ENCODE measurements at regions not wholly inside any gene's neighbourhood (a gene's known extent, or its start where the extent isn't known, plus 50 kb on each side); places are given as distances from the start of the nearest gene placed in this dataset.

DNA sequence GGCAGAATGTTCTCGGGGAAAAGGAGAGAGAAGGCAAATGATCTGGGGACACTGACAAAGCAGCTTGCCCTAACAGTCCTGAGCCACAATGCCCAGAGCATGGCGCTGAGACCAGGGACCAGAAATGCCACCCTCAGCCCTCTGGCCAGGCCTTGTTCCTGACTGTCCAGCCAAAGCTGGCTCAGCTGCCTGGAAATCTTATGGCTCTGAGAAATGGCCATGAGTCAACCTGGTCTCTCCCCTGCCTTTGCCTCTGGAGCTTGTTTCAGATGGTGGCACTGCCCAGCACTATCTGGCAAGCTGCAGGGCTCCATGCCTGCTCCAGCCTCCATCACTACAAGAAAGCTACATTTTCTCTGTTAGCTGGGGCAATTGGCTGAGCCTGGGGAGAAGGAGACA is 90.5 kb upstream of the PLXNA4 start:
- DNase-seq: no peak

DNA sequence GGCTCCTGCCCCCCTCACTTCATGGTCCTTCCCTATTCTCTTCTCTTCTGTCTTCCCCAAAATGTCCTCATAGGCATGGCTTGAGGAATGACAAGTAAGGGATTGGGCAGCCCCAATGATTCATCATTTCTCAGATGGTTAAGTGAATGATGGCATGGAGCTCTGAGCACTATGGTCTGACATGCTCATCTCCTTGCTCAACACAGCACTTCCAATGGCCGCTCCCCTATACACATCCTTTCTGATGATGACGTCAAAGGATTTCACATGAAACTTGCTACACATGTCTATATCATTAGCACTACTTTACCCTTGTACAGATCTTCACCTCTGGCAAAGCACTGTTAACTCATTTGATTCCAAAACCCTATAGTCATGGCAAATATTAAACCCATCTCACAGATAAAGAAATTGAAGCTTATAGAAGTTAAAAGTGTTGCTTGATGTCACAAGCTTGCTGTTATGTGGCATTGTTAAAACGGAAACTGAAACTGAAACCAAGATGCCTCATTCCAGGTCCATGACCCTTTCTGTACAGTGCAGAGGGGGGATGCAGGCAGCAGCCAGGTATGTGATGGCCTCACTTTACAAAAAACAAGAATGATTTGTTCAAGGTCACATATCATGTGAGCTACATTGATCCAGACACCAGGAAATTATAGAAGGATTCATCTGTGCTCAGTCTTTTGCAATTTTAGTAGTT is 90.0 kb upstream of the PLXNA4 start:
- no peak for DNase-seq

DNA sequence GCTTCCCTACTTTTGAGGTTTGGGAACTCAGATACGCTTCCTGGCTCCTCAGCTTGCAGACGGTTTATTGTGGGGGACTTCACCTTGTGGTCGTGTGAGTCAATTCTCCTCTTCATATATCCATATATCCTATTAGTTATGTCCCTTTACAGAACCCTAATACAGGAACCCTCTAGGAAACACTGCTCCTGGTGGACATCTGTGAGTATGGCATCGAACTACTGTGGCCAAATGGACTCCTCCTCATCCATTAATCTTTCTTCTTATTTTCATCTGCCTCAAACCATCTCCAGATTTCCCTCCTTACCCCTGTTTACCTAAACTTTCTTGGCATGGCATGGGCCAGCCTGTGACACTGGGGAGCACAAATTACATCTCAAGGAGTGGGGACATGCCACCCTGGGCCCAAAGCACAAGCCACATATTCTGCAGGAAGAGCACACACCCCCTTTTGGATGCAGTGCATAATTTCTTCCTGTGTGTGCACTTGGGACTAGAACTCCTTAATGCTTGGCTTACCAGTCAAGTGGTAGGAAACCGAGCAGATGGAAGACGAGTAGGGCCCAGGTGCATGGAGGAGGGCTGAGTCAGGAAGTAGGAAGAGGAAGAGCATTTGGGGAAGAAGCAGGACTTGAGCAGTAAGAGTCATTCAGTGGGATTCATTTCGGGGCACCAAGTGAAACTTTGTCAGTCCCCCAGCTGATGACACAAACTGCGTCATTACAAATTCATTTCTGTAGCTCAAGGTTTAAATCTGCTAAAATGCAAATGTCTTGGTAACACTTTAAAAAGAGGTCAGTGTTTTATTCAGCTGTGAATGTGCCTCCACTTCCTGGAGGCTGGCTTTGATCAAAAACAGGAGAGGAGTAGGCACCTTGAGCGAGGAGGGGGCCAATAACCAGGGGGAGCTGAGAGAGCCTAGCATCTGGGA is 80.8 kb upstream of the PLXNA4 start:
- DNase-seq: no peak

DNA sequence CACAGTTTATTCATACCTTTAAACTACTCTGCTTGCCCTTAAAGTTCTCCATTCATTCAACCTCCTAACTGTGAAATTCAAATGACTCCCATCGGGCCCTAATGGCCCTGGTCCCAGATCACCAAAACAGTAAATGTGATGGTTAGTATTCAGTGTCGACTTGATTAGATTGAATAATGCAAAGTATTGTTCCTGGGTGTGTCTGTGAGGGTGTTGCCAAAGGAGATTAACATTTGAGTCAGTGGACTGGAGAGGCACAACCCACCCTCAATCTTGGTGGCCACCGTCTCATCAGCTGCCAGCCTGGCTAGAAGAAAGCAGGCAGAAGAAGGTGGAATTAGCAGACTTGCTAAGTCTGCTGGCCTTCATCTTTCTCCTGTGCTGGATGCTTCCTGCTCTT is 80.1 kb upstream of the PLXNA4 start:
- no peak for DNase-seq

DNA sequence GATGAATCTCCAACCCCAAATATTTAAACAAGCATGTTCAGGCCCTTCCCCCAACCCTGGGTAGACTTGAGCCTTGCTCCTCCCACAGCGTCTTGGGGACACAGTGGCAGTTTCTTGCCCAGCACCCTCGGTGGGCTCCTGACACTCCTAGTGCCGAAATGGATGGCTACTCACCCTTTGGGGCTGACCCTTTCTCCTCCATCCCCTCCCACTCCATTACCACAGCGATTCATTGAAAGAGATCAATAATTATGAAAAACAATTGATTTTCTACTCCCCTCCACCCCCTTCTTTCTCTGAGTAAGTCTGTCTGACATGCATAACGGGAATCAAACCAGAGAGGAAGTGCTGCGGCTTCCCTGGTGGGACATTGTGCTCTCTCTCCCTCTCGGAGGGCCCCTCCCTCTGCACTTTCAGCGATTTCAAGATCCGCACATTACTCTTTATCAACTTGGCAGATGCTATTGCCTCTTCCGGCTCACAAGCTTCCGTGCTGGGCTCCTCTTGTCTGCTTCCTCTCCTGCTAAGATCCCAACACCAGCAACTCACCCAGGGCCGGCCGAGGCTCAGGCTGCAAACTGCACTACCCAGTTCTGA is 79.0 kb upstream of the PLXNA4 start:
- peak; percentile 58 for DNase-seq

DNA sequence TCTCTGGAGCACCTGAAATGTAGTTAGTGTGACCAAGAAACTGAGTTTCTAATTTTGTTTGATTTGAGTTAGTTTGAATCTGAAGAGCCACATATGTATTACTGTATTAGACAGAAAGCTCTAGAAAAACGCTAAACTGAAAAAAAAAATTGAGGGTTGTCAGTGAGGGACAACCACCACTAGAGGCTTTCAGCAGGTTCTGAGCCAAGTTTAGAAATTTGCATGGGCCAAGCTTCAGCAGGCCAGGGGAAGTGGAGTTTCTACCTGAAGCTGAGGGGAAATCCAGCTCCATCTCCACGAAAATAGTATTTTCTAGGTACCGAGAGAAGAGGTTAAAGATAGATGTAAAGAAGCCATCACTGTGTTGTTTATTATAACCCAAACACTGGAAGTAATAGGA is 77.9 kb upstream of the PLXNA4 start:
- no peak for DNase-seq

DNA sequence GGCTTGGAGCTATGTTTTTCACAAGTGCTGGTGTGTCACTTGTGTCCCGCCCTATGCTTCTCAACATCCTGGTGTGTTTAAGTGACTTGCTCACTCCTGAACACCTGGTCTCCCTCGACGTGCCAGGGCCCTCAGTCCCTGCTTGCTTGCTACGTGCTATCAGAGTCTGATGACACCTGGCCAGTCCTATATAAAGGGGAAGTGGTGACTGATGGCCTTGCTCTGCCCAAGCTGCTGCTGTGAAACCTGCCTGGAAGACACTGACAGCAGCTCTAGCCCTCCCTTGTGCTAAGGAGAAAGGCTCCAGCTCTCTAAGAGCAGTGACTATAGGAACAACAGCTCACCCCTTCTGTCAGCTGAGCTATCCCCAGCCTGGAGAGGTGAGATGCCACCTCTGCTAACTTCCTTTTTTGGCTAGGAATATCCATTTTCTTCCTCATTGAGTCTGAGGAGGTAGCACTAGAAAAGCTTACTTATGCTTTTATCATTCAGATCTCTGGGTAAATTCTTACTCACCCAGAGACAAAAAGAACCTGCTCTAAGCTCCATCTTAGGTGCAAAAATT is 77.2 kb upstream of the PLXNA4 start:
- no peak for DNase-seq

DNA sequence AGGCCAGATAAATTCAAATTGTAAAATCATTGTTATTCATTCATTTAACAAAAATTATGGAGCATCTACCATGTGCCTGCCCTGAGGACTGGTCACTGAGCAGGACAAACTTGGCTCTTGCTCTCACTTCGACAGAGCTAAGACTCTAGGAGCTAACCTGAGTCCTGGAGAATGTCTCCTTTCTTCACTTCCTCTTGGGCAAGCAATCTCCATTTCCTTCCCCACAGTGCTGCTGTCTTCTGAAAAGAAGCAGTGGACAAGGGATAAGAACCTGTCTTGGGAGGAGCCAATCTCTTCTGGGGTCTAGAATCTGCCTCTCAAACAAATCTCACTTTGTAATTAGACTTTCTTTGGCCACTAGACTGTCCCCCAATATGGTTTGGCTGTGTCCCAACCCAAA is 76.2 kb upstream of the PLXNA4 start:
- DNase-seq: no peak

DNA sequence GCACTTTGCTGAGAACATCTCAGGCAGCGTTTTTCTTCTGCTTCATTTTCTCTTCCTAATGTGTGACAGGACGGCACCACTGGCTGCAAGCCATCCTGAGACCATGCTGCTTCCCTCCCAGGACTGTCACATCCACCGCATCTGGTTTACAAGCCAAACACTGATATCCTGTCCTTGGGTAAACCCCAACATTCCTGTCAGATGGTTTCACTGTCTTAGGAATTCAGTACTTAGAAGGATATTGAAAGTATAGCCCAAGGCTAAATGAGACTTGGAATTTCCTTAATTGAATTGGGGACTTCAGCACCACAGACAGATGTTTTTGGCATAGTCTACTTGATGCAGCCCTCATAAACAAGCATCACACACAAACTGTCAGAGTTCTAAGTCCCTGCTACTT is 74.2 kb upstream of the PLXNA4 start:
- no peak for DNase-seq

DNA sequence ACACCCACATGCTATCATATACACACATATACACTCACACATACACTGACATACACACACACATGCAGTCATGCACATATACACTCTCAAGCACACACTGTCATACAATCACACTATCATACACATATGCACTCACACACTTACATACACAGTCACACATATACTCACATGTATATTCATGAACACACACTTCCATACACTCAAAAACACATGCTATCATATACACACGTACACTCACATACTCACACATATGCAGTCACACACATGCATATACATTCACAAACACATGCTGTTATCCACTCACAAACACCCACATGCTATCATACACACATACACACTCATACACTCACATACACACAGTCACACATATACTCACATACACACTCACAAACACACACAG is 71.0 kb upstream of the PLXNA4 start:
- DNase-seq: no peak

DNA sequence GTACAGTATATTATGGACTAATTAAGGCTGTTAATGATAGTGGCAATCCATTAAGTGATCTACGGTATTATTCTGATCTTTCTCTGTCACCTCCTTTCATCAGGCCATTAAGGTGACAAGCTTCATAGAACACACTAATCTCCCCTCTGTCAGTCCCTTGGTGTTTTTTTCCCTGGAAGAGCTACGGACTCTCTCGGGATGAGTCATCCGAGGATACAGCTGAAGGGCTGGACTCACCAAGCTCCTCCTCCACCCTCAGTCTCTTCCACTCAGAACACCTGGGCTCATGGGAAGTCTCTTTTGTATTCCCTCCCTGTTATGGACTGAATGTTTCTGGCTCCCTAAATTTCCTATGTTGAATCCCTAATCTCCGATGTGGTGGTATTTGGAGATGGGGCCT is 69.8 kb upstream of the PLXNA4 start:
- no peak for DNase-seq

DNA sequence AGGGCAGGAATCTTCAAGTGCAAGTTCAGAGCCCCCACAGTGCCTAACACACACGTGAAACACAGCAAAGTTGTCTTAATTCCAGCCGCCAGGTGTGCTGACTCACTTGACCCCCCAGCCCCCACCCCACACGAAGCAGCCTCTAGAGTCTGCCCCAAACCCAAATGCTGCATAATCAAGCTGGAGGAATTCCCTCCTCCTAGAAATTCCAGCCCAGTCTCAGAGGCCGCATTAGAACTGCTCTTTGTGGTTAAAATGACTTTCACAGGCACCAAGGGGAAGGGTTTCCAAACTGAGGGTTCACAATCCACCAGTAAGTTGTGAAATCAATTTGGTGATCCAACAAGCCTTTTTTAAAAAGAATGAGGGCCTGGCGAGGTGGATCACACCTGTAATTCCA is 67.0 kb upstream of the PLXNA4 start:
- DNase-seq: no peak

DNA sequence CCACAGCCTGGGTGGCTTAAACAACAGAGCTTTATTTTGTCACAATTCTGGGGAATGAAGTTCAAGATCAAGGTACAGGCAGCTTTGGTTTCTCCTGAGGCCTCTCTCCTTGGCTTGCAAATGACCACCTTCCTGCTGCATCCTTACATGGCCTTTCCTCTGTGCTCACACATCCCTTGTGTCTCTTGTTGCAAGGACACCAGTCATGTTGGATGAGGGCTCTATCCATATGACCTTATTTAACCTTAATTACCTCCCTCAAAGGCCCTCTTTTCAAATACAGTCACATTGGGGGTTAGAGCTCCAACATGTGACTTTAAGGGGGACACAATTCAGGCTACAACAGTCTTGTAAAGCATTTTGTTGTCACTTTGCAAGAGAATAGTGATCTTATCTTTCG is 65.0 kb upstream of the PLXNA4 start:
- no peak for DNase-seq

DNA sequence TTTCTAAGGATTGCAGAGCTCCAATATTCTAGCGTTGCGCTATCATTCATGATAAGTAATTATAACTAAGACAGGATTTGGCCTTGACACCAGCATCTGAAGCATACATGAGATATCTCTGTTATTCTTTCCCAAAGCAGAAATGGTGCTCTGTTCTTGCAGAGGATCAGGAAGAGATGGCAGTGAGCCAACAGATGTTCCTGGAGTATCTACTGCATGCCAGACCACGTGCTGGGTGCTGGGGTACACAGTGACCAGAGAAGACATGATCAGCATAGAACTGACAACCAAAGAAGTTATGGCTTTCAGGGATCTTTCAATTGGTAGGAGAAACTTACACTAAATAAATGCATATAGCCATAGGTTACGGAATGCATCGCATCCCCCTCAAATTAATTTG is 63.7 kb upstream of the PLXNA4 start:
- no peak for DNase-seq

DNA sequence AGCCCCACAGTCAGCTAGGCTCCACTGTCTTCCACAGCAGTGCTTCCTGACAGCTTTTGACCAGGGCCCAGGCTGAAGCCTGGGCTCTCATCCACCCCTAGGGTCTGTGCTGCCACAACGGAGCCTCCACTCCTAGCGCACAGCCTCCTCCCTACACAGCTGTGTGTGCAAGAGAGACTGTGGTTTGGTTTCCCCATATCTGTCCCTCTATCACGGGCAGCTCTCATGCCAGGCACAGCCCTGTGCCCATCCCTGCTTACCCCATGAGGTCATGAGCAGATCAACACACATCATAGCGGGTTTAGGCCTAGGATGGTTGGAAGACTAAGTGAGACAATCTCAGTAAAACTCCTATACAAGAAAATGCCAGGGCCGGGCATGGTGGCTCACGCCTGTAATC is 61.7 kb upstream of the PLXNA4 start:
- DNase-seq: no peak

DNA sequence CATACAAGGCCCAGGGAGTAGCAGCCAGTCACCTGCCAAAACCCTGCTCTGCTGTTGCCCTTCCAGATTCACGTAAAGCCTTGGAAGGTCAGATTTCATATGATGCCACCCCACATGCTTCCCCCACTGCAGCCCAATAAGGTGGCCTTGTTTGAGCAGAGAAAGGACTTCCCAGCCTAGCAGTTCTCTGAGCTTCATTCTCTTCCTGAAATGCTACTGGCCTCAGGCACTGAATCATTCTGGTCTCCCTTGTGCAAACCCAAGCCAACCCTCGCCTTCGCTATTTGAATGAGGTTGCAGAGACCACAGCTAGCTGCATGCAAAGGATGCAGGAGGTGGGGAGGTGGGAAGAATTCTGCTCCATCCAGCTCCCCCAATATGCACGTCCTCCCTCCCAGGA is 60.3 kb upstream of the PLXNA4 start:
- no peak for DNase-seq

DNA sequence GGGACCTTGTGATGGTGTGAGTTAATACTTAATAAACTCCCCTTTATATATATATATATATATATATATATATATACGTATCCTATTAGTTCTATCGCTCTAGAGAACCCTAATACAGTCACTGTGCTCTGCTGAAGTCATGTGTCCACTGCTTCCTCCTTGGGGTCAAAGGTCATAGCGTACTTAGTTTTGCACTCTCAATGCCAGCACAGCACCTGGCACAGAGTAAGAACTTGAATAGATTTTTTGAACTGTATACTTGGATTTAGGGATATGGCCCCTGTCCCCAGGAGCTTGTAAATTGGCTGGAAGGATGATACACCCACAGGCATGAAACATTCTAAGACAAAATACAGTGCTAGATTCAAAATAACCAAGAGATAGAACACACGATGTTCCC is 58.9 kb upstream of the PLXNA4 start:
- DNase-seq: no peak

DNA sequence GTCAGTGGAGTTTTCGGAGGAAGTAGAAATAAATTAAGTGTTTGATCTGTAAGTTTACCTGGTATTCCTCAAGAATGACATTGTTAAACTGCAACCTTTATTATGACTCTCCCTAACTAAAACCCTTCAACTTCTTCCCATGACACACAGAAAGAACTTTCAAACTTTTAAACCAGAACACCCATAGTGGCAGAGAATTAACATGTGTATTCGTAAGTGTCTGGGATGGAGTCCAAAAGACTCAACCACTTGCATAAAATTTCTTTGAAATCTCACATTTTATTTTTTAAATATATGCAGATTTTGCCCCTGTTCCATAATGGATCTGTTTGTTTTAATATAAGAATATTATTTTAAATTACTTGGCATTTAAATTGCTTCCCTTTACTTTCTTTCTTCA is 54.6 kb upstream of the PLXNA4 start:
- no peak for DNase-seq
